DND-41 (cell line): ENCODE measurements at regions not wholly inside any gene's neighbourhood (a gene's known extent, or its start where the extent isn't known, plus 50 kb on each side); places are given as distances from the start of the nearest gene placed in this dataset.

ENCODE experiments used
- ATAC-seq: fragments of 200-7000 bp; cut with Tn5 transposase; 3 replicates; pipeline ENCODE4 v1.9.1; 2021; ENCODE audit warnings: low read depth; ENCODE audit not compliant: insufficient read depth
- DNase-seq: peaks from one replicate; pipeline ENCODE4 v3.0.0-alpha.2; 2020
- H2AFZ ChIP-seq: 2 replicates; pipeline ENCODE4 v1.6.0; 2012; ENCODE audit warnings: low read depth, low read length
- H3K27ac ChIP-seq: 2 replicates; pipeline ENCODE4 v1.5.1; 2012; ENCODE audit warnings: low read length, inconsistent platforms
- H3K27me3 ChIP-seq: fragments of 200-600 bp; sonication (generic); 2 replicates; pipeline ENCODE4 v1.6.0; 2012; ENCODE audit warnings: low read length, mild to moderate bottlenecking, inconsistent platforms; ENCODE audit not compliant: insufficient read depth, poor library complexity
- H3K36me3 ChIP-seq: 2 replicates; pipeline ENCODE4 v1.5.1; 2012; ENCODE audit warnings: low read length, inconsistent platforms; ENCODE audit not compliant: insufficient read depth
- H3K4me1 ChIP-seq: 2 replicates; pipeline ENCODE4 v1.5.1; 2012; ENCODE audit warnings: mild to moderate bottlenecking, low read length; ENCODE audit not compliant: insufficient read depth
- H3K4me2 ChIP-seq: 2 replicates; pipeline ENCODE4 v1.6.0; 2012; ENCODE audit warnings: mild to moderate bottlenecking, moderate library complexity, low read length, inconsistent platforms; ENCODE audit not compliant: insufficient read depth
- H3K4me3 ChIP-seq, 2 experiments: fragments of 200-600 bp in 1 of 2; shearing (Covaris generic) in 1 of 2; 2 replicates each; pipeline ENCODE4 v1.5.1; 2012 to 2016; ENCODE audit warnings: inconsistent platforms in 2 of 2, low read length in 2 of 2, mild to moderate bottlenecking in 2 of 2, low read depth in 1 of 2, moderate library complexity in 1 of 2
- H3K79me2 ChIP-seq: 2 replicates; pipeline ENCODE4 v1.6.0; 2012; ENCODE audit warnings: low read length, inconsistent platforms; ENCODE audit not compliant: insufficient read depth
- H3K9ac ChIP-seq: 2 replicates; pipeline ENCODE4 v1.6.0; 2012; ENCODE audit warnings: low read depth, mild to moderate bottlenecking, inconsistent platforms, low read length, moderate library complexity
- H3K9me3 ChIP-seq: 2 replicates; pipeline ENCODE4 v1.5.1; 2012; ENCODE audit warnings: low read length, moderate library complexity, mild to moderate bottlenecking, inconsistent platforms; ENCODE audit not compliant: insufficient read depth, severe bottlenecking
- H4K20me1 ChIP-seq: 2 replicates; pipeline ENCODE4 v1.6.0; 2012; ENCODE audit warnings: low read length; ENCODE audit not compliant: insufficient read depth
- CTCF ChIP-seq: IDR thresholded peaks from 2 replicates; pipeline ENCODE4 v1.5.1; 2012; ENCODE audit warnings: borderline replicate concordance, low read length, moderate library complexity, mild to moderate bottlenecking; ENCODE audit not compliant: poor library complexity, severe bottlenecking; ENCODE audit errors: extremely low read depth
- EZH2 ChIP-seq: IDR thresholded peaks from 3 replicates; pipeline ENCODE4 v1.6.1; 2012; ENCODE audit warnings: borderline replicate concordance, low read depth, mild to moderate bottlenecking, moderate library complexity, low read length, inconsistent platforms; ENCODE audit not compliant: severe bottlenecking

DNA sequence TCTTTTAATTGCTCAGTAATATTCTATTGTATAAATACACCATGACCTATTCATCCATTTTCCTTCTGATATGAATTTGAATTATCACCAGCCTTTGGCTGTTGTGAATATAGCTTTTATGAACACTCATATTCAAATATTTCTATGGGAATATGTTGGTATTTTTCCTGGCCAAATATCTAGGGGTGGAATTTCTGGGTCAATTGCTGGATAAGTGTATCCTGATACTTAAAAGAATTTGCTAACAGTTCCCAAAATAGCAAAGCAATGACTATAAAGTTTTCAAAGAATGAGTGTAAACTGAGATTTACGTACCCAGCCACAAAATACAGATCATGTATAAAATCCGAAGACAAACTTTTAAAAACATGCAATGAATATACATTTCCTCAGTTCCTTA, 148.7 kb upstream of the CLEC14A start:
- no peaks in the 10 kb centered on the region for H4K20me1 ChIP-seq
- no peak for TF ChIP-seq CTCF
- TF ChIP-seq EZH2: no peak
- H3K4me1 ChIP-seq: no peaks in the 10 kb centered on the region
- no peak overlapping the region for H3K4me3 ChIP-seq
- H3K27ac ChIP-seq: no peak overlapping the region
- H3K79me2 ChIP-seq: no peaks in the 10 kb centered on the region
- no peak for ATAC-seq
- no peak overlapping the region for H3K9ac ChIP-seq
- H3K9me3 ChIP-seq: no peaks in the 10 kb centered on the region
- no peaks in the 10 kb centered on the region for H3K36me3 ChIP-seq
- no peak for DNase-seq
- no peak overlapping the region for H2AFZ ChIP-seq
- H3K4me2 ChIP-seq: no peak overlapping the region
- H3K27me3 ChIP-seq: peaks cover 3% of the 10 kb centered on the region

DNA sequence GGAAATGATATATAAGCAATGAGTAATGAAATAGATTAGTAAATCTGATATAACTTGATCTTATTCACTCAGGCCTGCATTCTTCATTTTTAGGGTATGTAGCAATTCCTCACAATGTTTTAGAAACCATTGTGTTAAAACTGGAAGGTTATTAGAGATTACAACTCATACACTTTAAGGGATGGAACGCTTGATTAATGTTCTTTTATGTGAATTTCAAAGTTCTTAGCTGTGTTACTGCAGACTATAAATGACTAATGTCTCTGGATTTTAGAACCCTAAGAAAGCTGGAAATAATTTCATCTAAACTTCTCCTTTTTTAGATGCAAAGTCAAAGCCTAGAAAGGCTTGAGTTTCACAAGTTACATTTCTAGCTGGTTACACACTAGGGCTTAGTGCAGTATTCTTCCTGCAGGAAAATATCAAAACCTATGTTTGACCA, 148.2 kb upstream of the CLEC14A start:
- H4K20me1 ChIP-seq: no peaks in the 10 kb centered on the region
- H3K4me2 ChIP-seq: no peak overlapping the region
- H3K36me3 ChIP-seq: no peaks in the 10 kb centered on the region
- no peak for TF ChIP-seq EZH2
- TF ChIP-seq CTCF: no peak
- H3K27ac ChIP-seq: no peak overlapping the region
- H3K9ac ChIP-seq: no peak overlapping the region
- DNase-seq (no peak), ATAC-seq (no peak)
- H3K4me1 ChIP-seq: no peaks in the 10 kb centered on the region
- H3K27me3 ChIP-seq: peaks cover 3% of the 10 kb centered on the region
- H2AFZ ChIP-seq: no peak overlapping the region
- no peaks in the 10 kb centered on the region for H3K9me3 ChIP-seq
- no peak overlapping the region for H3K4me3 ChIP-seq
- H3K79me2 ChIP-seq: no peaks in the 10 kb centered on the region

- Histone ChIP-seq H3K79me2 (no peaks in the 10 kb centered on the region), H4K20me1 (no peaks in the 10 kb centered on the region), H3K4me1 (no peaks in the 10 kb centered on the region), H3K27me3 (peaks cover 3% of the 10 kb centered on the region), H3K9me3 (no peaks in the 10 kb centered on the region), H2AFZ (no peak overlapping the region), H3K9ac (no peak overlapping the region), H3K4me3 (no peak overlapping the region), H3K4me2 (no peak overlapping the region), H3K27ac (no peak overlapping the region), H3K36me3 (no peaks in the 10 kb centered on the region)
- ATAC-seq: no peak
- TF ChIP-seq EZH2 (no peak), CTCF (no peak)
- no peak for DNase-seq
These were observed 144.9 kb upstream of the CLEC14A start for GRCh38 chr14:38400751-38401150.

GRCh38 chr14:38399652-38400051, 143.8 kb upstream of the CLEC14A start:
- Histone ChIP-seq H3K4me2 (no peak overlapping the region), H2AFZ (no peak overlapping the region), H3K4me1 (no peaks in the 10 kb centered on the region), H3K27me3 (peaks cover 3% of the 10 kb centered on the region), H3K9me3 (no peaks in the 10 kb centered on the region), H3K4me3 (no peak overlapping the region), H3K79me2 (no peaks in the 10 kb centered on the region), H3K9ac (no peak overlapping the region), H3K36me3 (no peaks in the 10 kb centered on the region), H3K27ac (no peak overlapping the region), H4K20me1 (no peaks in the 10 kb centered on the region)
- TF ChIP-seq EZH2 (no peak), CTCF (no peak)
- ATAC-seq (no peak), DNase-seq (no peak)
